ENCODE measurements at regions not wholly inside any gene's neighbourhood (a gene's known extent, or its start where the extent isn't known, plus 50 kb on each side); places are given as distances from the start of the nearest gene placed in this dataset.
"Not testable (repeated sequence)": the region's sequence is repeated elsewhere in the genome, so short reads cannot be mapped to it uniquely, and the experiment has no call there.

DNA sequence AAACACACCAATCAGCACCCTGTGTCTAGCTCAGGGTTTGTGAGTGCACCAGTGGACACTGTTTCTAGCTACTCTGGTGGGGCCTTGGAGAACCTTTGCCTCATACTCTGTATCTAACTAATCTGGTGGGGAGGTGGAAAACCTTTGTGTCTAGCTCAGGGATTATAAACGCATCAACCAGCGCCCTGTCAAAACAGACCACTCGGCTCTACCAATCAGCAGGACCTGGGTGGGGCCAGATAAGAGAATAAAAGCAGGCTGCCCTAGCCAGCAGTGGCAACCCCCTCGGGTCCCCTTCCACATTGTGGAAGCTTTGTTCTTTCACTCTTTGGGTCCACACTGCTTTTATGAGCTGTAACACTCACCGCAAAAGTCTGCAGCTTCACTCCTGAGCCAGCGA, 121.8 kb downstream of the FSCB start:
- DNase-seq: not testable (repeated sequence)

DNA sequence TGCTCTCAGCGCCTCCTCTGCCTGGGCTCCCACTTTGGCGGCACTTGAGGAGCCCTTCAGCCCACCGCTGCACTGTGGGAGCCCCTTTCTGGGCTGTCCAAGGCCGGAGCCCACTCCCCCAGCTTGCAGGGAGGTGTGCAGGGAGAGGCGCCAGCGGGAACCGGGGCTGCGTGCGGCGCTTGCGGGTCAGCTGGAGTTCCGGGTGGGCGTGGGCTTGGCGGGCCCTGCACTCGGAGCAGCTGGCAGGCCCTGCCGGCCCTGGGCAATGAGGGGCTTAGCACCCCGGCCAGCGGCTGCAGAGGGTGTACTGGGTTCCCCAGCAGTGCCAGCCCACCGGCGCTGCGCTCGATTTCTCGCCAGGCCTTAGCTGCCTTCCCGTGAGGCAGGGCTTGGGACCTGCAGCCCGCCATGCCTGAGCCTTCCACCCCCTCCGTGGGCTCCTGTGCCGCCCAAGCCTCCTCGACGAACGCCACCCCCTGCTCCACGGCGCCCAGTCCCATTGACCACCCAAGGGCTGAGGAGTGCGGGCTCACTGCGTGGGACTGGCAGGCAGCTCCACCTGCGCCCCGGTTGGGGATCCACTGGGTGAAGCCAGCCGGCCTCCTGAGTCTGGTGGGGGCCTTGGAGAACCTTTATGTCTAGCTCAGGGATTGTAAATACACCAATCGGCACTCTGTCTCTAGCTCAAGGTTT, 122.3 kb downstream of the FSCB start:
- not testable (repeated sequence) for DNase-seq

GRCh38 chr14:44384093-44384492, 123.0 kb downstream of the FSCB start:
- DNase-seq: no peak

GRCh38 chr14:44383636-44384035, 123.4 kb downstream of the FSCB start:
- no peak for DNase-seq

DNA sequence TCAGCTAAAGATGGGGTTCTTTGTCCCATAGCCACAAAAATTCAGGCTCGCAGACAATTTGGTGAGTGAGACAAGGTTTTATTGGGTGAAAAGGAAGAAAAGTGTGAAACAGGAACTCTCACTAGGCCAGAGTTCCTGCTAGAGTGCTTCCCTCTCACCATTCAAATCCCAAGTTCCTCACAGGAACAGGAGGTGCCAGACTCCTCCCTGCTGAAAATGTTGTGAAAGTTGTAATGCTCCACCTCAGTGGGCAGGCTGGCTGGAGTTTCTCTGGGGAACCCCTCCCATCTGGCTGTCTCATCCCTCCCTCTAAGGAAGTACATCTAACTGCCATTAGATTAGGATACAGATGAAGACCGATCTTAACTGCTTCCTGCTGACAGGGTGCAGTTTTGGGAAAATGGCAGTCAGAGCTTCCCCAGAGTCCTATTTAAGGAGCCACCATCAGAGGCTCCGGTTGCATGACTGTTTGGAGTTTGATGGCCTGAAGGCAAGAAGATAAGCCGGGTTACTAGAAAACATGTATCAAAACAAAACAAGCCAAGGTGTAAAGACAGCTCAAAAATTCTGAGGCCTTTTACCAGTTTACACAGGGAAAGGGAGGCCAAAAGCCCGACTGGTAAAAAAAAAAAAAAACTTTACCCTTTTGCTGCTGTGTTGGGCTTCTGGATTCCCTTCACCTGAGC, 127.6 kb downstream of the FSCB start:
- no peak for DNase-seq

DNA sequence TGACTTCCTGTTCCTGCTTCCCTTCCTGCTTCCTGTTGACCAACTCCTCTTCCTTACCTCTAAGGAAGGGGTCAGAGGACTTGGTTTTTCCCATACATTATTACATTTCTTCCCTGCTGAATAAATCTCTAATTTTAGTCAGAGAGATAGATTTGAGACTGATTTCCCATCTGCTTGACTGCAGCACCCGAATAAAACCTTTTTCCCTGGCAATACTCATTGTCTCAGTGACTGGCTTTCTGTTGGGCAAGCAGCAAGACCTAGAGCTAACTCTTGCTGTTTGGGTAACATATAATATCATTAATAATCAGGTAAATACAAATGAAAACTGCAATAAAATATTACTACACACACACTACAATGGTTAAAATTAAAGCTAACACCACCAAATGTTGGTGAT, 132.2 kb downstream of the FSCB start:
- no peak for DNase-seq

DNA sequence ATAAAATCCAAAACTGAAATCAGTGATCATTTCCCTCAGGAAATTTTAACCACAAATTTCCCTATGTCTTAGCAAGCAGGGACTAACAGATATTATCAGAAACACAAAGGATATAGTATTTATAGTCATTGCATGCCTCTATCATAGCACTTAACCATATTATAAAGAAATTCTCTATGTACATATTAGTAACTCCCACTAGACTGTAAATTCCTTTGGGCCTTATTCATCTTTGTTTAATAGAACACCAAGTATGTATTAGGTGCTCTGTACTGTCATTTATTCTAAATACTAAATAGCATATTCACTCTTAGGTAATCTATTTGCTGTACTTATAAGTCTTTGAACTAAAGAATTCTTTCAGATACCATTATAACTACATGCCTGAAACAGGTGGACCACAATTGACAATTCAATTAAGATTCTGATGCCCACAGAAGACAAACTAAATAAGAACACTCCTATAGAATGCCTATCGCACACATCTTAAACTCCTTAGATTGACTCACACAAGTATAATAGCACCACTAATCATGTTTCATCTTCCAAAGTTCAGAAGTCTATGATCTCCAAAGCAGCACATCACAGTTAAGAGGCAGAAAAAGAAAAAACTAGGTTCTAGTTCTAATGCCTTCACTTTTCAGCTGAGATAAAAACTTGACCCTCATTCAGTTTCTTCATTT, 134.1 kb downstream of the FSCB start:
- no peak for DNase-seq

- no peak for DNase-seq
These were observed 134.9 kb downstream of the FSCB start for GRCh38 chr14:44372231-44372630.

DNA sequence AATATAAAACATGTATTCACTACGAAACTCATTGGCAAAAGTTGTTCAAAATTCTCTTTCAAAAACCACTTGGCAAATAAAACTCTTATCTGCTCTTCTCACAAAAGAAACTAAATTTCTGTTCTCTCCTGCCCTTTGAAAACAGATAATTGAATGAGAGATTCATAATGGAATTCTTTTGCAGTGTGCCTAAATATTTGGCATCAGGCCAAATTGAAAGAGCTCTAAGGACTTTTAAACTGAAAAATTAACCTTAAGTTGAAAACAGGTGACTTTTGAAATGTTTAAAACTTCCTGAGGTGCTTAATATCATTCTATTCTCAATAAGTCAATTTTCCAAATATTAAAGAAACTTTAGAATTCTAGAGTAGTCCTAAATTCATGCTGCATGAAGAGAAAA, 136.4 kb downstream of the FSCB start:
- no peak for DNase-seq

DNA sequence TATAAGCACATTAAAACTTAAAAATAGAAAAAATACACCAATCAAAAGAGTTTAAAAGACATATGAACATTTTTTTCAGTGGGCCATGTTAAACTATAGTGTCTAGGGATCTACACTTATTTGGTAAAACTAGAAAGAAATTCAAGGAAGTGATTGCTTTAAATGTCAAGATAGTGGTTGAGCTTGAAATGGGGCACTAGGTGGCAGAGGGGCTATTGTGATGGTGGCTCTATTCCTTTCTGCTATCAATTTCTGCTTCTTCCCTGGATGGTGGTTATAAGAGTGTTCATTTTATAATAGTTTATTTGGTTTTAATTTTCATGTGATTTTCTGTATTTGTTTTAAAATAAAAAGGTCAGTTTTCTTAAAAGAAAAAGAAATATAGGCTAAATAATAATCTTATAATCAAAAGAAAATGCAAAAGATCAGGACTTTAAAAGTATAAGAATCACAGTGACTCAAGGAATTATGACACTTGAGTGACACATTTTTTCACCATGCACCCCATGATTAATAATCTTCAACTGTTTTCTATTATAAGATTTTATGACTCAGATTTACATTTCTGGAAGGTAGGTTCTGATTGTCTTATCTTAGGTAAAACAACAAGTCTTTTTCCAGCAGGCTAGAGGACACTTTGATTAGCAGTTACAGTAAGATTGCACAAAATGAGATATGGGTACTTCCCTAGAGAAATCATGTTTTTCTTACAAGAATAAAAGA, 137.5 kb downstream of the FSCB start:
- no peak for DNase-seq

- DNase-seq: no peak
These were observed 146.0 kb downstream of the FSCB start for GRCh38 chr14:44361083-44361482.

DNA sequence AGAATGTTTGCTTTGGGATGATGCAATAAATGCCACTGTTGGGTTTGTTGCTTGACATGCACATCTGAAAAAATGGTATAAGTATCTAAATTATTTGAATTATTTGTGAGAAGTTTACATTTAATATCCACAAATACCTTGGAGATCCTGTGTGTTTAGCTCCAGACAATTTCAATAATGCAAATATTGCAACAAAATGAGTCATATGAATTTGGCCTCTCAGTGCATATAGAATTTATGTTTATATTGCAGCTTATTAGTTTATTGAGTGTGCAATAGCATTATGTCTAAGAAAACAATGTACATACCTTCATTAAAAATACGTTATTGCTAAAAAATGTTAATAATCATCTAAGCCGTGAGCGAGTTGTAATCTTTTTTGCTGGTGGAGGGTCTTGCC, 153.3 kb downstream of the FSCB start:
- DNase-seq: no peak

- DNase-seq: no peak
These were observed 154.9 kb downstream of the FSCB start for GRCh38 chr14:44352201-44352600.

DNA sequence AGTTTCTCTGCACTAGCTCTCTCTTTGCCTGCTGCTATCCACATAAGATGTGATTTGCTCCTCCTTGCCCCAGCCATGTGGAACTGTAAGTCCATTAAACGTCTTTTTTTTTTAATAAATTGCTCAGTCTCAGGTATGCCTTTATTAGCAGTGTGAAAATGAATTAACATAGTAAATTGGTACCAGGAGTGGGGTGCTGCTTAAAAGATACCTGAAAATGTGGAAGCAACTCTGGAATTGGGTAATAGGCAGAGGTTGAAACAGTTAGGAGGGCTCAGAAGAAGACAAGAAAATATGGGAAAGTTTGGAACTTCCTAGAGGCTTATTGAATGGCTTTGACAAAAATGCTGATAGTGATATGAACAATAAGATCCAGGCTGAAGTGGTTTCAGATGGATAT, 159.8 kb downstream of the FSCB start:
- DNase-seq: no peak

DNA sequence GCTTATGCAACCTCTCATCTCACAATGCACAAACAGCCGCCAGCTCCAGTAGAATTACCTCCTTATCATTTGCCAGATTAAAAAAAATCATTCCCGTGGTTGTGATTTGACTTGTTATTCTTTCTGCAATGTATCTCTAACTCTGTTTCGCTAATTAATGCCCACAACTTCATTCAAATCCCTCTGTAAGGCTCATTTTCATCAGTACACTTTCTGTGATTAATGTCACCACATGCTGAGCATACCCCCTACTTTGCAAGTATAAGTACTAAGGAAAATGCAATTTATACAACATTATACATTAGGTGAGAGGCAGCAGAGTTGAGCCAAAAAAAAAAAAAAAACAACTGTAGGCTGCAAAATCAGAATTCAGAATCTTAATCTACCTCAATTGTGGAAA, 166.0 kb downstream of the FSCB start:
- DNase-seq: no peak

- DNase-seq: no peak
These were observed 167.2 kb downstream of the FSCB start for GRCh38 chr14:44339862-44340261.

GRCh38 chr14:44339231-44339630, 167.9 kb downstream of the FSCB start:
- no peak for DNase-seq

DNA sequence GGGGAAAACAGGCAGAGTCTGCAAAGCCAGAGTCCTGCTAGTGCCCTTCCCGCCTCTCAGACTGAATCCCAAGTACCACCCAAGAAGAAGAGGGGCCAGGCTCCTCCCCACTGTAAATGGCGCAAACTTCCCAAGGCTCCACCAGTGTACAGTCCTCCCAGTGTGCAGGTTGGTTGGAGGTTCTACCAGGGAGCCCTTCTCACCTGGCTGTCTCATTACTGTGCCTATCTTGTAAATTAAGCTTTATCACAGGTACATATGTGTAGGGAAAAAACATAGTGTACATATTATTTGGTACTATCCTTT, 189.7 kb downstream of the FSCB start:
- DNase-seq: no peak

DNA sequence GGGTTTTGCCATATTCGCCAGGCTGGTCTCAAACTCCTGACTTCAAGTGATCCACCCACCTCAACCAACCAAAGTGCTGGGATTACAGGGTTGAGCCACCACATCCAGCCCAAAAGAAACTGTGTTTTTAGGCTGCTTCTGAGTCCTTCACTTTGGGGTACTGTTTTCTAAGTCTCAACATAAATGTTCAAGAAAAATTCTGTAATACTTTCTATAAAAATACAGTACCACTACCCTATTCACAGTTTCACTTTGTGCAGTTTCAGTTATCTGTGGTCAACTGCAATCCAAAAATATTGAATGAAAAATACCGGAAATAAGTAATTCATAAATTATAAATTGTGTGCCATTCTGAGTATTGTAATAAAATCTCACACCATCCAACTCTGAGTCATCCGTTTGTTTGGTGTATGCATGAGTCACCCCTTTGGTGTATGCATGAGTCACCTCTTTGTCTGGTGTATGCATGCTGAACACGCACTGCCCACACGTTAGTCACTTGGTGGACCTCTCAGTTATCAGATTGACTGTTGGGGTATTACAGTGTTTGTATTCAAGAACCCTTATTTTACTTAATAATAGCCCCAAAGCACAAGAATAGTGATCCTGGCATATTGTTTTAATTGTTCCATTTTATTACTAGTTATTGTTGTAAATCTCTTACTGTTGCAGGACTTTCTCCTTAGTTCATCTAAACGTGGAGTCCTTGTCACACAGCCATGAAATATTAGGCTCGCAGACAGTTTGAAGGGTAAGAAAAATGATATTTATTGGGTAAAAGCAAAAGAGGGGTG, 190.2 kb downstream of the FSCB start:
- peak; percentile 29 for DNase-seq

- DNase-seq: no peak
These were observed 197.8 kb downstream of the FSCB start for GRCh38 chr14:44309331-44309730.

- no peak for DNase-seq
These were observed 206.2 kb downstream of the FSCB start for GRCh38 chr14:44300916-44301315.

GRCh38 chr14:44297437-44297836, 209.6 kb downstream of the FSCB start:
- no peak for DNase-seq

GRCh38 chr14:44291366-44291915, 215.6 kb downstream of the FSCB start:
- no peak for DNase-seq
